ENCODE measurements at regions not wholly inside any gene's neighbourhood (a gene's known extent, or its start where the extent isn't known, plus 50 kb on each side); places are given as distances from the start of the nearest gene placed in this dataset.

DNA sequence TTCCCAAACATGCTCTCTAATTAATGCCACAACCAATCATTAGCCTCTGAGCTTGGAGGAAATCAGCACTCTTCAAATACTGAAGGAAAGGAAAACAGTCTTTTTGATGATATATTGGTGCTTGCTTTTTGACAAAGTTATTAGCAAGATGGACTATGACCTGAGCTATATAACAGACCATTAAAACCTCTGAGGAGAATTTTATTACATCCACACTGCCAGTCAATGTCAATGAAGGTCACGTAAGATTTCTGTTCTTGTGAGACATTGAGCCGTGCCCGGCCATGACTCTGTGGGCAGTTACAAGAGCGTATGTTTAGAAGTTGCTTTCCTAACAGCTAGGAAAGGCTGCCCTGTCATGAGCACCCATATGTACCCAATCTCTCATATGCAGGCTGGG lies 659.0 kb downstream of the UTRN start:
- Histone ChIP-seq H3K4ac (ENCODE audit: low read depth, low read length) (no peak overlapping the region), H3K27ac (ENCODE audit: low read depth, low read length) (no peak overlapping the region), H4K5ac (ENCODE audit: low read length) (no peak overlapping the region), H2BK15ac (replicated peaks; ENCODE audit: low read depth) (no peak overlapping the region), H3K4me2 (ENCODE audit: low read length) (no peak overlapping the region), H3K23ac (ENCODE audit: low read length) (no peak overlapping the region), H3K4me3 (ENCODE audit: low read length) (no peak overlapping the region), H3K27me3 (ENCODE audit: insufficient read depth, low read length, poor library complexity) (no peaks in the 10 kb centered on the region), H2AK5ac (ENCODE audit: low read length) (no peak overlapping the region), H2BK120ac (ENCODE audit: low read depth, low read length) (no peak overlapping the region), H3K4me1 (ENCODE audit: control insufficient read depth, low read depth, low read length) (no peaks in the 10 kb centered on the region), H4K8ac (ENCODE audit: low read depth, low read length) (no peak overlapping the region), H3K36me3 (ENCODE audit: control insufficient read depth, insufficient read depth, low read length) (no peaks in the 10 kb centered on the region), H3K18ac (ENCODE audit: low read length) (no peak overlapping the region), H2BK5ac (ENCODE audit: low read length) (no peak overlapping the region), H3K79me1 (ENCODE audit: low read length) (no peaks in the 10 kb centered on the region), H3K56ac (ENCODE audit: low read length) (no peak overlapping the region), H3K79me2 (ENCODE audit: control insufficient read depth, insufficient read depth, low read length) (no peaks in the 10 kb centered on the region), H3K9ac (ENCODE audit: low read length) (no peak overlapping the region)
- WGBS (ENCODE audit: extremely low coverage, insufficient coverage, low lambda C conversion rate), result no CpG with 5 or more reads among the region's 4 CpGs
- no peak for DNase-seq

DNA sequence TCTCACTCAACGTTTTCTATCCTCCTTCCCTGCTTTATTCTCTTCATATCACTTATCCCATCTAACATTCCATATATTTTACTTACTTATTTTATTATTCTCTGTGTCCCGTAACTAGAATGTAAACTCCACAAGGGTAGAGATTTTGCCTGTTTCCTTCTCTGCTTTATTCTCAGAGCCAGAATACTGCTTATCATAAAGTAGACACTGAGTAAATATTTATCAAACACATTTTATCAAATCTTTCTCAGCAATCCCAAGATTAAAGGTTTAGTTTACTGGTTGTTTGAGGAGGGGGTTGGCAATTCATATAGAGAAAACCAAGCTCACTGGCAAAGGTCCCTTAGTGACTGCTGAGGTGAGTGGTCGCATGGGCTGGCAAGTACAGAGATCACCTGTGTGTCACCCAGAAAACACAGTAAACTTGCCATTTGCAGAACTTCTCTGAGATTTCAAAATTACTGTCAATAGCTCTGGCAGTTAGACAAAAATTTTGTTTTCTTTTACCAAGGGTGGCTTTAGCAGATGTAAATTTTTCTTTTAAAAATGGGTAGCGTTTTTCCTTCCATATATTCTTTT lies 662.4 kb downstream of the UTRN start:
- no peak overlapping the region for H3K27ac ChIP-seq (ENCODE audit: low read depth, low read length)
- H3K79me2 ChIP-seq (ENCODE audit: control insufficient read depth, insufficient read depth, low read length), result no peaks in the 10 kb centered on the region
- no peak overlapping the region for H3K9ac ChIP-seq (ENCODE audit: low read length)
- H2AK5ac ChIP-seq (ENCODE audit: low read length), result no peak overlapping the region
- no peak for DNase-seq
- H3K18ac ChIP-seq (ENCODE audit: low read length), result no peak overlapping the region
- H2BK15ac ChIP-seq (replicated peaks; ENCODE audit: low read depth), result no peak overlapping the region
- no peak overlapping the region for H2BK120ac ChIP-seq (ENCODE audit: low read depth, low read length)
- peaks cover 4% of the 10 kb centered on the region for H3K4me1 ChIP-seq (ENCODE audit: control insufficient read depth, low read depth, low read length)
- no peaks in the 10 kb centered on the region for H3K79me1 ChIP-seq (ENCODE audit: low read length)
- 100% methylated on average over 2 of the region's 4 CpGs for WGBS (ENCODE audit: extremely low coverage, insufficient coverage, low lambda C conversion rate)
- H4K8ac ChIP-seq (ENCODE audit: low read depth, low read length), result no peak overlapping the region
- no peak overlapping the region for H4K5ac ChIP-seq (ENCODE audit: low read length)
- H2BK5ac ChIP-seq (ENCODE audit: low read length), result no peak overlapping the region
- no peaks in the 10 kb centered on the region for H3K27me3 ChIP-seq (ENCODE audit: insufficient read depth, low read length, poor library complexity)
- no peak overlapping the region for H3K23ac ChIP-seq (ENCODE audit: low read length)
- H3K4me3 ChIP-seq (ENCODE audit: low read length), result no peak overlapping the region
- no peak overlapping the region for H3K56ac ChIP-seq (ENCODE audit: low read length)
- no peaks in the 10 kb centered on the region for H3K36me3 ChIP-seq (ENCODE audit: control insufficient read depth, insufficient read depth, low read length)
- H3K4ac ChIP-seq (ENCODE audit: low read depth, low read length), result no peak overlapping the region
- H3K4me2 ChIP-seq (ENCODE audit: low read length), result no peak overlapping the region

DNA sequence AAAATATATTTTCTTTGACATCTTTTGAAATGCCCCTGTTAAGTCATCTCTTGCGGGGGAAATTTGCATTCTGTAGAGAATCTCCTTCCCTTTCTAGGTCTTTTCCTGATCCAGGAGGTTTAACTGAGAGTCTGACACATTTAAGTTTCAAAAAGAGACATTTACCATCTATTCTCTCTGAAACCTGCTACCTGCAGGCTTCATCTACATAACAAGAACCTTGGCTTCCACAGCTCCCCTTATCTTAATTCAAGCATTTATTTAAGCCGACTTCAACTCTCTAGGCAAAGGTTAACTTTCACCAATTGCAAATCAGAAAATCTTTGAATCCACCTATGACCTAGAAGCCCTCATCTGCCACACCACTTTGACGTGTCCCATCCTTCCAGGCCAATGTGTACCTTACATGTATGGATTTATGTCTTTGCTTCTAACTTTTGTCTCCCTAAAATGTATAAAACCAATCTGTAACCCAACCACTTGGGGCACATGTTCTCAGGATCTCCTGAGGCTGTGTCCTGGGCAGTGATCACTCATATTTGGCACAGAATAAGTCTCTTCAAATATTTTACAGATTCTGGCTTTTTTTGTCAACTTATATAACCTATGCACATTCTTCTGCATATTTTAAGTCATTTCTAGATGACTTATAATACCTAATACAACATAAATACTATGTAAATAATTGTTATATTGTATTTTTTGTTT lies 666.7 kb downstream of the UTRN start:
- no peak overlapping the region for H3K9ac ChIP-seq (ENCODE audit: low read length)
- no peak overlapping the region for H3K27ac ChIP-seq (ENCODE audit: low read depth, low read length)
- no peak overlapping the region for H3K4ac ChIP-seq (ENCODE audit: low read depth, low read length)
- H3K23ac ChIP-seq (ENCODE audit: low read length), result no peak overlapping the region
- peak overlapping the region; percentile 17 for H2BK5ac ChIP-seq (ENCODE audit: low read length)
- DNase-seq, result peak; percentile 37
- H3K79me2 ChIP-seq (ENCODE audit: control insufficient read depth, insufficient read depth, low read length), result no peaks in the 10 kb centered on the region
- no peak overlapping the region for H2BK15ac ChIP-seq (replicated peaks; ENCODE audit: low read depth)
- no peak overlapping the region for H2BK120ac ChIP-seq (ENCODE audit: low read depth, low read length)
- no peaks in the 10 kb centered on the region for H3K79me1 ChIP-seq (ENCODE audit: low read length)
- WGBS (ENCODE audit: extremely low coverage, insufficient coverage, low lambda C conversion rate), result no CpG with 5 or more reads among the region's 3 CpGs
- no peaks in the 10 kb centered on the region for H3K27me3 ChIP-seq (ENCODE audit: insufficient read depth, low read length, poor library complexity)
- H2AK5ac ChIP-seq (ENCODE audit: low read length), result no peak overlapping the region
- no peak overlapping the region for H3K18ac ChIP-seq (ENCODE audit: low read length)
- no peak overlapping the region for H3K4me3 ChIP-seq (ENCODE audit: low read length)
- no peak overlapping the region for H3K4me2 ChIP-seq (ENCODE audit: low read length)
- H4K5ac ChIP-seq (ENCODE audit: low read length), result no peak overlapping the region
- no peak overlapping the region for H4K8ac ChIP-seq (ENCODE audit: low read depth, low read length)
- H3K4me1 ChIP-seq (ENCODE audit: control insufficient read depth, low read depth, low read length), result peaks cover 6% of the 10 kb centered on the region
- H3K36me3 ChIP-seq (ENCODE audit: control insufficient read depth, insufficient read depth, low read length), result no peaks in the 10 kb centered on the region
- no peak overlapping the region for H3K56ac ChIP-seq (ENCODE audit: low read length)

DNA sequence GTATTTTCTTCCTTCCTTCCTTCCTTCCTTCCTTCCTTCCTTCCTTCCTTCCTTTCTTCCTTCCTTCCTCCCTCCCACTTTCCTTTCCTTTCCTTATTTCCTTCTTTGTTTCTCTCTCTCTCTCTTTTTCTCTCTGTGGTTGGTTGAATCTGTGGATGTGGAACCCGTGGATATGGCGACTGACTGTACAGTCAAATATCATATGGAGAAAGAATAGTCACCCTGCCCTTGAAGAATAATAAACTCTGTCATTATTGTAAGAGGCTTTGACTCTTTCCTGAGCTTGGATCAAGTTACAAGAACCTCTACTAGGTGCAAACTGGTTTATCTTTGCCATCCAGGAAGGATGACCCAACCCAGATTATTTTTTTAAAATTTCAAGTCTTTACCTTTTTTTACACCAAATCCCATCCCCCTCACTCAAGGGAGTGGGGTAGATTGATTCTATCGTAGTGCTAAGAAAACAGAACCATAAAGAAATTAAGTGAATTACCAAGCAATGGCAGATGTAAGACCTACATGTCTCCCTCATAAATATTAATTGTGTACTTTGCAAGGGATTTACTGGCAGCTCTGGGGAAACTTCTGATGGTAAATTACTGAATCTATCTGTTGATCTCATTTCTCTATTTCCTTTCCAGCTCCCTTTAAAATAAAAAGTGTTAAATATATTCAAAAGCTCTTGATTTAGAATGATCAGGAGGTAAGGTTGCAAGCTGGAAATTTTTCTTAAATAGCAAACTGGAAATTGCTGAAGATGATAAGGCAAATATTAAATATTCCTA lies 667.5 kb downstream of the UTRN start:
- no peak overlapping the region for H2AK5ac ChIP-seq (ENCODE audit: low read length)
- H2BK5ac ChIP-seq (ENCODE audit: low read length), result no peak overlapping the region
- no peak overlapping the region for H2BK120ac ChIP-seq (ENCODE audit: low read depth, low read length)
- no peak overlapping the region for H3K9ac ChIP-seq (ENCODE audit: low read length)
- WGBS (ENCODE audit: extremely low coverage, insufficient coverage, low lambda C conversion rate), result no CpG with 5 or more reads among the region's 3 CpGs
- no peak overlapping the region for H3K4me2 ChIP-seq (ENCODE audit: low read length)
- H3K27me3 ChIP-seq (ENCODE audit: insufficient read depth, low read length, poor library complexity), result no peaks in the 10 kb centered on the region
- peak overlapping the region; percentile 74 for H2BK15ac ChIP-seq (replicated peaks; ENCODE audit: low read depth)
- no peaks in the 10 kb centered on the region for H3K36me3 ChIP-seq (ENCODE audit: control insufficient read depth, insufficient read depth, low read length)
- H4K5ac ChIP-seq (ENCODE audit: low read length), result no peak overlapping the region
- H3K79me2 ChIP-seq (ENCODE audit: control insufficient read depth, insufficient read depth, low read length), result no peaks in the 10 kb centered on the region
- H3K56ac ChIP-seq (ENCODE audit: low read length), result no peak overlapping the region
- peaks cover 6% of the 10 kb centered on the region for H3K4me1 ChIP-seq (ENCODE audit: control insufficient read depth, low read depth, low read length)
- H3K23ac ChIP-seq (ENCODE audit: low read length), result no peak overlapping the region
- H3K4ac ChIP-seq (ENCODE audit: low read depth, low read length), result no peak overlapping the region
- H3K79me1 ChIP-seq (ENCODE audit: low read length), result no peaks in the 10 kb centered on the region
- no peak overlapping the region for H3K18ac ChIP-seq (ENCODE audit: low read length)
- H3K4me3 ChIP-seq (ENCODE audit: low read length), result no peak overlapping the region
- no peak overlapping the region for H3K27ac ChIP-seq (ENCODE audit: low read depth, low read length)
- peak overlapping the region; percentile 13 for H4K8ac ChIP-seq (ENCODE audit: low read depth, low read length)
- DNase-seq, result no peak

DNA sequence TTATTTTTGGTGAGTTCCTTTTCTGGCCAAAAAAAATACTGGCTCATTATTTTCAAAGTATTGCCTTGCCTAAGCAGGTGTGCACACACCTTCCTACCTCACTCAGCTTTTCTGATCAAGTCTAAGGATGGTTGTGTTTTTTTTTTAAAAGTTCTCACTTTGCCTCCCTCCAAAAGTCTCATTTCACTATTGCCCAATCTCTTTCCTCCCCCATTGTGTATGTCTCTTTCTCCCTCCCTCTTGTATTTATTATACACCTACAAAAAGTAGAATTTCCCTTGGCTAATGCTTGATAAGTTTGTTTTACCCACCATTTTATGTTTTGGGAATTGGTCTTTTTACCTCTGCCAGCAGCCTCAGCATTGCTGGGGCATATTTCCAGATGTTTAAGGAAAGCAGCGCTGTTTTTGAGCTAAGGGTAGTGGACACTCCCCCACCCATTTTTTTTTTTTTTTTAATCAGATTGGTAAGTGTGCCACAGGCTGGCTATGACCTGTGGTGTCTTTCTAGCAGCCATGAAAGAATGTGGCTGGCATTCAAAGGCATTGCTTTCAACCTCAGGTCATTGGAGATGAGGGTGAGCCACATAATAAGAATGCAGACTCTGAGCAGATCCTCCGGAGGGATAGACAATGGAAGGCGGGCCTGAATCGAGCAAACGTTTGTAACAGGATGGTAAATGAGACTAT lies 668.6 kb downstream of the UTRN start:
- peak; percentile 90 for DNase-seq
- WGBS (ENCODE audit: extremely low coverage, insufficient coverage, low lambda C conversion rate), result no CpG with 5 or more reads among the region's 5 CpGs
- no peak overlapping the region for H2BK120ac ChIP-seq (ENCODE audit: low read depth, low read length)
- H3K4me1 ChIP-seq (ENCODE audit: control insufficient read depth, low read depth, low read length), result peaks cover 6% of the 10 kb centered on the region
- H3K4me3 ChIP-seq (ENCODE audit: low read length), result no peak overlapping the region
- H3K18ac ChIP-seq (ENCODE audit: low read length), result no peak overlapping the region
- no peak overlapping the region for H2BK5ac ChIP-seq (ENCODE audit: low read length)
- H3K27ac ChIP-seq (ENCODE audit: low read depth, low read length), result no peak overlapping the region
- H3K36me3 ChIP-seq (ENCODE audit: control insufficient read depth, insufficient read depth, low read length), result no peaks in the 10 kb centered on the region
- H4K5ac ChIP-seq (ENCODE audit: low read length), result no peak overlapping the region
- no peak overlapping the region for H4K8ac ChIP-seq (ENCODE audit: low read depth, low read length)
- H3K79me2 ChIP-seq (ENCODE audit: control insufficient read depth, insufficient read depth, low read length), result no peaks in the 10 kb centered on the region
- H2BK15ac ChIP-seq (replicated peaks; ENCODE audit: low read depth), result no peak overlapping the region
- no peak overlapping the region for H2AK5ac ChIP-seq (ENCODE audit: low read length)
- no peak overlapping the region for H3K4me2 ChIP-seq (ENCODE audit: low read length)
- no peak overlapping the region for H3K4ac ChIP-seq (ENCODE audit: low read depth, low read length)
- no peaks in the 10 kb centered on the region for H3K79me1 ChIP-seq (ENCODE audit: low read length)
- H3K9ac ChIP-seq (ENCODE audit: low read length), result no peak overlapping the region
- no peak overlapping the region for H3K56ac ChIP-seq (ENCODE audit: low read length)
- H3K27me3 ChIP-seq (ENCODE audit: insufficient read depth, low read length, poor library complexity), result no peaks in the 10 kb centered on the region
- no peak overlapping the region for H3K23ac ChIP-seq (ENCODE audit: low read length)
